ENCODE measurements at regions not wholly inside any gene's neighbourhood (a gene's known extent, or its start where the extent isn't known, plus 50 kb on each side); places are given as distances from the start of the nearest gene placed in this dataset.

DNA sequence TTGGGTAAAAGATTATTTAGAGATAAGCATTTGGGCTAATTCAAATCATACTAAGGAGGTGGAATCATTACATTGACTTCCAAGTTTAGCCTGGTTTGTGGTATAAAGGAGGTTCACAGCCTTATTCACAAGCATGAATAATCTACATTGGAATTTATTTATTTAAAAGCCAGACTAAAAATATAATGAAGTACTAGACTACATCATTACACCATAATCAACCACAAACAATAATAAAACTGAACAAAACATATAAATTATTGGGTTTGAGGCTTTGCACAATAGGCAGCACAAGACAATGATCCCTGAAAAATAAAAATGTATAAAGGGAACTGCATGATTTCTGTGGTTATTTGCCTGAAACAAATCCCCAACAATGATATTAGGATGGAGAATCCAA lies 314.0 kb downstream of the GBA3 start:
- DNase-seq = no peak

DNA sequence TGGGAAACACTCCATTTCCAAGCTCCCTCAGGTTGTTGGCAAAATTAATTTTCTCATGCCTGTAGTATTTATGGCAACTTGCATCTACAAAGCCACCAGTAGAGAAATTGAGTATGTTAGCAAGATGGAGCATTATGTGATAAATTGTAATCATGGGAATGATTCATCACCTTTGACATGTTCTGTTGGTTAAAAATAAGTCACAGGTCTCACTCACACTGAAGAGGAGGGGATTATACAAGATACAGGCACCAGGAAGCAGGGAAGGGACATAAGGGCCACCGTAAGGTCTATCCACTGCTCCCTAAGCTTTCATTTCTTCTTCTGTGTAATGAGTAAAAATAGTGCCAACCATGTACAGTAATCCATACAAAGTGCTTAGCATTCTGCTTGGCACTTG lies 313.0 kb downstream of the GBA3 start:
- no peak for DNase-seq

DNA sequence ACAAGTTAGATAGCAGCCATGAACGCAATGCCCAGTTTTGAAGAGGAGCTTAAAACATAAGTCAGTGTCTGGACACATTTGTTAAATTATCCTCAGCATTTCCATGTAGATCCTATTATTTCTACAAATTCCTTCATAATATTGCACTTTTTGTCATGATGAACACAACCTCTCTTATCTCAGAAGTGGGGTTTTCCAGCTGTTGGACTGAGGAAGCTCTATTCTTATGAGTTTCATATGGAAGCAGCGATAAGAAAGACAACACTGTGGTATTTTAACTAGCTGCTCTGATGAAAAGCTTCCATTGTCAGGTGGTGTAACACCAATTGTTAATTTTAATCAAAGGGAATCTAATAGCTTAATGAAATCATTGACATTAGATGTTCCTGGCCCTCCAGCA lies 308.7 kb downstream of the GBA3 start:
- no peak for DNase-seq

DNA sequence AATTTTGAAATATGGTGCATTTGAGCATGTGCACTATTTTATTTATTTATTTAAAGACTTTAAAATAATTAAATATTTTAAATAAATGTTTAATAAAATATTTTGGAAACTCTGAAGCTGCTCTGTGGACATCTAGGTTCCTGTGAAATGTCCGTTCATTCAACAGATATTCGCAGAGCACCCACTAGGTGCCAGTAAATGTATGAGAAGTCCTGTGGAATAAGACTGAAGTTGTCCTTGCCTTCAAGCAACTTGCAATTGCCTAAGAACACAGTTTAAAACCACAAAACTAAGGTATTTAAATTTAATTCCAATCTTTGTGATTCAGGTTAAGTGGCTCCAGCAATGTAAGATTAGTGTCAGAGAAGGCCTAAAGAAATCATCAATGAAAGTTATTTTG lies 306.7 kb downstream of the GBA3 start:
- no peak for DNase-seq

DNA sequence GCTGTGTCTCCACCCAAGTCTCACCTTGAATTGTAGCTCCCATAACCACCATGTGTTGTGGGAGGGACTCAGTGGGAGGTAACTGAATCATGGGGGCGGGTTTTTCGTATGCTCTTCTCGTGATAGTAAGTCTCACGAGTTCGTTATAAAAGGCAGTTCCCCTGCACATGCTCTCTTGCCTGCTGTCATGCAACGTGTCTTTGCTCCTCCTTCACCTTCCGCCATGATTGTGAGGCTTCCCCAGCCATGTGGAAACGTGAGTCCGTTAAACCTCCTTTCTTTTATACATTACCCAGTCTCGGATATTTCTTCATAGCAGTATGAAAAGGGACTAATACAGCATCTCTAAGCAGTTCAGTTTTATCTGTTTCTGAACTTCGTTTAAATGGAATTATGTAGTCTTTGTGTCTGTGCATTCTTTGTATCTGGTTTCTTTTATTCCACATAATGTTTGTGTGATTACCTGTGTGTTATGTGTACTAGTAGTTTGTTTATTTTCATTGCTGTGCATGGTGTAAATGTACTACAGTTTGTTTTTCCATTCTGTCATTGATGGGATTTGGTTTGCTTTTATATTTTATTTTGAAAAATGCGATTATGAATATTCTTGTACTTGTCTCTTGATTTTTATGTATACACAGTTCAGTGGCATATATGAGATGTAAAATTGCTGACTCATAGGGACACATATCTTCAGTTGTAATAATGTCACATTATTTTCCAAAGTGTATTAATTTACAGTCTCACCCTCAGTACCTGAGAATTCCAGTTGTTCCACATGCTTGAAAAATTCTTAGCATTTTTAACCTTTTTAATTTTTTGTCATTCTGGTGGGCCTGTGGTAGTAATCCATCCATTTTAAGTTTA lies 304.9 kb downstream of the GBA3 start:
- no peak for DNase-seq

DNA sequence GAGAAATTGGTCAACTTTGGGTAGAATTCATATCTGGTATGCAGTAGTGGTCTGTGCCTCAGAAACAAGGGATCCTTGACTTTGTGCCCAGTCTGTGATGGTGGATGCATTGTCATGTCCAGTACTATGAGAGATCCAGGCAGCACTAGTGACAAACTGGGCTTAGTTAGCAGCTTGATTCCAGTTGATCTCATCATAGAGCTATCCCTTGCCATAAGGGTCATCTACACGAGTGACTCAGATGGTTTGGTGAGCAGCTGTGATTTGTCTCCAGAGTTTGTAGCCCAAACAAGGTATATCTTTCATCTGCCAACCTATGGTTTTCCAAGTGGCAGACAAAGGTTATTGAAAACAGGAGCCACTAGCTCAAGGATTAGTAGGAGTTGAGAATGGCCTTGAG lies 298.8 kb downstream of the GBA3 start:
- no peak for DNase-seq

DNA sequence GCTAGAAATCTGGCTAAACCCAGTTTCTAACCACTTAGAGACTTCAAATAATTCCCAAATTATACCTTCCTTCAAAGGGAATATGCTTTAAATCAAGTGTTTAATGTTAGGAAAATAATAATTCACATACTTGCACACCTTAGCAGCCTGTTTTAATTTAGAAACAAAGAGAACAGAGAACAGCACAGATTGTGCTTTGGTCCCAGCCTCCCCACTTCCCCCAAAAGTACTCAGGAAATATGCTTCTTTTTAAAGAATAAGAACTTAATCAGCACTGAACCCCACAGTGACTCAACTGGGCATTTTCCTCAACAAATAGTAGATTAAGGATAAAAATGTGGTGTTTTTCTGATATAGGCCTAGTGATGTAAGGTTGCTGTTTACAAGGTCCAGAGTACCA lies 295.8 kb downstream of the GBA3 start:
- no peak for DNase-seq

DNA sequence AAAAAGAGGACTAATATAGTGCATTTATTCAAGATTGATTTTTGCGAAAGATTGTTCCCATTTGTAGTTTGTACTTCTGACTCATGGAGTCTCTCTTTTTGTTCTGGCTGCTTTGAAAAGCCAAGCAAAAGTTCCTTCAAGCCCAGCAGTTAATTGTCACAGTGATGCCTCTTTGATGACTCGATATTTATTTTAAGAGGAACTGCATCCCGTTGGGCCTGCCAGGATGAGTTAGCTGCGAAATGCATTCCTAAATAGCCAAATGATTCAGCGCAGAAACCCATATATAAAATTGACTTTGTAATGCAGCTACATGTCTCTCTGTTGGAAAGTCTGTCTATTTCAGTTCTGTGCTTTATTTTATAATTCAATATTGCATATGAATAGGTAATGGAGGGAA lies 295.1 kb downstream of the GBA3 start:
- DNase-seq = no peak

DNA sequence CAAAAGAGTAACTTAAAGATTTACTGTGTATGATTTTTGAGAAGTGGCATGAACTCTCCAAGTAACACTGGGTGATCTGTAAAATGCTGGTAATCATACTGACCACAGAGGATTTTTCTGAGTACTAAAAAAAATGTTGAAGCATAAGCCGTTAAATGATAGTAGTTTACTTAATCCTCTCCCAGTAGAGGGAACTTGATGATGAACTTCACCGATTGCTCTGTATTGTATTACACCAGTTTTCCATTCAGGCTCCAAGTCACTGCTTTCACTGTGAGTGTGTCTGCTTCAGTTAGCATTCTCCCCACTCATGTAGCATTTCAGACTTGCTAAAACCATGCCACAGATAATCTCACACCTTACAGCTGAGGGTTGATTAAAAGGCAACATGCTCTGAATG lies 294.1 kb downstream of the GBA3 start:
- no peak for DNase-seq

DNA sequence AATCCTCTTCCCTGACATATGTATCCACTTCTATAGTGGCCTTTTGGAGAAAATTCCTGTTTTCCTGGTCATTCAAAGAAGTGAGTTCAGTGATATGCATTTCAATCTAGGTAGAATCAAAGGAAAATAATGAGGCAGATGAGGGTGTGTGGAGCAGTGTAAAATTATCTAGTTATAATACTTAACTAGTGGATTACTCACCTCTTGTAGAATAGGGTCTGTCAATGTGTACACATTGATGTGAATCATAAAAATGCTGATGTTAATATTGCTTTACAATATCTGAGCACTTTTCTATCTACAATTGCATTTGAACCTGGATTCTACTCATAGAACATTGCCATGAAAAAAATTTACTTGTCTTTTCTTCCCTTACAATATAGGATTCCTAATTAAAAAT lies 293.5 kb downstream of the GBA3 start:
- DNase-seq = no peak

DNA sequence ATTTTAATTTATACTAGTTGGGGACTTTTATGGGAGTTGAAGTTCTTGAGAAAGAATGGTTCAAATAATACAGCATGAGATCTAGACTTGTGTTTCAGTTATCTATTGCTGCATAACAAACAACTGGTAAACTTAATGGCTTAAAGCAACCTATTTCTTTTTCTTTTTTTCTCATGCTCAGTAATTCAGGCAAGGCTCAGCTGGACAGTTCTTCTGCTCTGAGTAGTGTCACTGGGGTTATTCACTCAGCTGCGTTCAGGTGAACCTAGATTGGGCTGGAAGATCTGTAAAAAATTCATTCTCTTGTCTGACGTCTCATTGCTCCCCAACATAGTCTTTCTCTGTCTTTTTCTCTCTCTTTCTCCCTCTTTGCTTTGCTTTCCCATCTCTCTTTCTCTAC lies 291.7 kb downstream of the GBA3 start:
- no peak for DNase-seq

DNA sequence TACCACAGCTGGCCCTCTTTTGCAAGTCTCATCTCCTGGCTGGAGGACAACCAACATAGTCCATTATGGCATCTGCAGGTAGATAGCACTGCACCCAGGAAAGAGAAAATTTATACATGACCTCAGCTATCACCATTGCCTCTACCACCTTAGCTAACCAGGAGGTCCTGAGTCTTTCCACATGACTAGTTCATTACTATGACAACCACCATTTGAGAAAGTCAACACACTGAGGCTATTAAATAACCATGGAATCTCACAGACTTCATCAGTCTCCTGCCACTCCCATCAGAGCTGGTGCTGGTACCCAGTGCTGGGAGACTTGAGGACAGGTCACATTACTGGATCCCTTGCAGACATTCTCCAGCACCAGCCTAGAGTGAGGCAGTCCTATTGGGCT lies 285.9 kb downstream of the GBA3 start:
- DNase-seq = no peak

DNA sequence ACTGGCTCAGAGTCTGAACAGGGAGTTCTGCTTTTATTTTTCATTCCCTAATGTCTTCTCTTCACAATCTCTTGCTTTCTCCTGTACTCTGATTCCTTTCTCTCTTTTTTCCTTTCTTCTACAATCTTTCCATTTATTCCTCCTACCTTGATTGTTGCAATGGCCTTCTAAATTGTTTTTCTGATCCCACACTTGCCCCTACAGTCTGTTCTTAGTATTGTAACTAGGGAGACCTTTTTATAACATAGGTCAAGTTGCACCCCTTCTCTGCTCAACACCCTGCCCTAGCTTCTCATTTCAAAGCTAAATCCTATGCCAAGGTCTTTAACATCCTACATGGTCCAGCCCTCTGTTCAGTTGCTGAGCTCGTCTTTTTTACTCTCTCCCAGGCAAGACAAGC lies 277.9 kb downstream of the GBA3 start:
- DNase-seq = no peak

DNA sequence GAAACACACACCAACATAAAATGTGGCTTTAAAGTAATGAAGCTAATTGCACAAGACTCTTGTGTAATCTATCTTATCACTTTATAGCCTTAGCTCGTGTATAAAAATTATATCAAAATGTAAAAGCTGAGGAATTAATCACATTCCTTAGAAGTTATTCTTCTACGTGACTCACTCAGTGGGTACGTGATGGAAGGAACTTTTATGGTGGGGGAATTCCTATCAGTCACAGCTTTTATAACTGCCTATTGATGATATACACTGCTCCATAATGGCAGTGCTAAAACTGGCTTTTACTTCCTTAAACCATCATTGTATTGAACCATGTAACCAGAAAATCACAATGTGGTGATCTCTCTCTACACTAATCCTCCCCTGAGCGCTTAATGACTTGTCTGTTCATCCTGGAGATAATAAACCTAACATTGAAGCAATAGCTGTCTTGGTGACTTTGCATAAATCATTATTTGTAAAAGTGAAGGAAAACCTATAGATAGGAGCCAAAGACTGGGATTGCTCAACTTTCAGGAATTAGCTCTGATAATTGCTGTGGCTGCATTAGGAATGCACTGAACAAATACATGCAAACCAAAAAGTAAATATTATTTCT lies 276.7 kb downstream of the GBA3 start:
- no peak for DNase-seq

DNA sequence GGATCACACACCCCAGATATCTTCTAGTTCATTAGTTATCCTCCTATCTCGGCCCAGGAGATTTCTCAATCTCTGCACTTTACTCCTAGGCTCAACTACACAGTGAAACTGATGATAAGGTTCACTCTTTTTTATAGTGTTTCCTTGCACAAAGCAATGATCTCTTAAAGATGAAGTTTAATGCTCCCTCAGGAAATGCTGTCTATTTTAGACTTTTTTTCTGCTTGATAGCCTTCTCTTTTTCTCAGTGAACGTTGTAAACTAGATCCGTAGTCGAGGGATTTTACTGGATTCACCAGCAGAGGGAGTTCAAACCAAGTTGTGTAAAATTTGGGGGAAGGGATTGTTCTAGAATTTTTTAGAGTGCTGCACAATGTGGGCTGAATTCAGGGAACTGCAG lies 269.6 kb downstream of the GBA3 start:
- no peak for DNase-seq

DNA sequence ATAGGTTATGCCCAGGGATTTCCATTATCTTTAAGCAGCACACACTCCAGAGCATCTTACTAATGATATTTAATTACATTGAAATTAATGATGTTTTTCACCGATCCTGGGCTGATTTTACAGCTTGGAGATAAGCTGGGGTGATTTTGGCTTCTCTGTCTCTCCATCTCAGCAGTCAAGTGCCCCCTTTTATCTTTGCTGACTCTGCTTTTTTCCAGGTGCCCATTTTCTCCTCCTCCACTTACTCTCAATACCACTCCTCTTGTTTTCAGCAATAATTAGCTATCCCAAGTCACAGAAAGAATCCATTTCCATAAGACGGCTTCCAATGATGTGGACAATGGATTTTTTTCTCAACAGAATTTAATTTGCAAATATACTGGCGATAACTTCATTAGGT lies 266.7 kb downstream of the GBA3 start:
- no peak for DNase-seq

DNA sequence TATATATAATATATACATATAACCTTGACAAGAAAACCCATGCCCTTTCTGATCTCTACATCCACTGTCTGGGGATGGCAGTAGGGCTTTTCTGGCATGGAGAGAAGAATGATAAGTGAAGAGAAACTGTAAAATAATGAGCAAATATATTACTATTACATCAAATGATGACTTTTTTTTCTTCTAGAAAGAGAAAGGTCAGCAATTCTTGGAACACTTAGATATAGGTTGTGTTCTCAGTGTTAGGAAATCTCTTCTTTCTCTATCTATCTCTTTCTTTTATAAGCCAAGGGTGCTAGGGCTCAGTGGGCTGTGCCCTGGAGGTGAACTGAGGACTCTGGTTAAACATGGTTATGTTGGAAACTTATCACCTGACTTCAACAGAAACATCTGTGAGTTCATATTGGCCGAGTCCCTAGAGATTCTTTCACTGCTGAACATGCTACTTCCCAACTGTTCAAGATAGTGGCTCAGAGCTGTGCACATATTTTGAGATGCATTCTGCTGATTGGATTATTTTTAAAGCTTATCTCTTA lies 265.1 kb downstream of the GBA3 start:
- DNase-seq = no peak

DNA sequence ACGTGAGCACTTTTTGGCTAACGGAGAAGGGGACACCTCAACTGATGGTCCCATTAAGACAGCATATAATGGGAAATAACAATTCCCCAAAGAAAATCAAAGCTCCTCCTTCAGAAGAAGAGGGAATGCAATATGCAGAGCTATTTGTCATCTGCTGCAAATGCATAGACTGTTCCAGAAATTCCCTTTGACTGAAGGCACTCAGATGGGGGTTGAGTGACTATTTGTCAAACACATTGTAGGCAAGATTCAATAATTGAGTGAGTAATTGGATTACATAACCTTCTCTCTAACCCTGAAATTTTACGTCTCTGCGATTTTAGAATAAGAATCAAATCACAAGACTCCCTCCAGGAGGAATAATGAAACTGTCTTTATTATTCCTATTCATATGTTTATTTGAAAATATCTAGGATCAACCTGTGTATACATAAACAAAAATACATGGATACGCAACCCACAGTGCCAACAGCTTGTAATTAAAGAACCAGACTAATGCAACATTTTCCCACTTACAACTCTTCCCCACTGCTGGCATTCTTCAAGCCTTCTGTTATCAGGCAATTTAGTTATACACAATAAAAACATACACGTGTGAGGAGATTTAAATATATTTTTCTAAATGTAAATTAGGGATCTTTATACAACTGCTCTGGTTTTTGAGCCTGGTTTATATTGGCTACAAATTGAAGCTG lies 256.6 kb downstream of the GBA3 start:
- no peak for DNase-seq

DNA sequence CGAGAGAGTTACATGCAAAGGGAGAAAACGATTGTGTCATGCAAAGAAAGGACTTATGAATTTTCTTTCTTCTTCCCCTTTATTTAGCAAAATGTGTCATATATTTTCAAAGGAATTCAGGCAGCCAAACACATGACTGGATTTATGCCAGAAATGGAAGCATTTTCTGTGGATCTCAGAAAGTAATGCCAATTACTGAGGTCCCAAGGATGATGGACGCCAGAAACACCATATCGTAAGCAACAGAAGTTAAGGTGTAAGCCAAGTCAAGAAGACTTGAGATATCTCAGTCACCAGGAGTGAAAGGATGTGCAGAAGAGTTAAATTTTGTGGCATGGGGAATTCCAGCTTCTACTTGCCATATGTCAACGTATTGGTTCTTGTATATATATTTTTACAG lies 255.1 kb downstream of the GBA3 start:
- no peak for DNase-seq

DNA sequence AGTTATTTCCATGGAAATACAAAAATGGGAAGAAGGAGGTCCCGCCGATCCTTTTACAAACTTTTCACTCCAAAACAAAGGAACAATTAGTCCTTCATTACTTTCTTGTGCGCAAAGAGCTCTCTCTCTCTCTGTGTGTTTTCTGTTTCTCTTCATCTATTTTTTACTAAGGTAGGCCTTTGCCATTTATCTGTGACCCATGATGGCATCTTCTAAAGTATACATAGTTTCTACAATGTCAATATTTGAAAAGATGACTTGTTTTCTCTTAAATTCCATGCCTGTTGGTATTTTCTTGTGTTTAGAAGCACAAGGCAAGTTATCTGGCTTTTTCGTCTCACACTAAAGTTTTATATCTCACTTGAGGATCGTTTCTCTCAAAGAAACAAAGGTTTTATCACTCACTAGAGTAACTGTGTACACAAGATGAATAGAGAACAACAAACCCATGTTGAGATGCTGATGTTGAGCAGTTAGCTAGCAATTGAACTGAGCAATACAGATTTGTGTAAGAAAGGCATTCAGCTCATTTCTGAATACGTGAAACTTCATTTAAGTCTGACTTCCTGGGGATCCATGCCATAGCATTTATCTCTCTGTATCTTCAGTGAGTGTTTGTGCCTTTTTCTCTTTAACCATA lies 250.3 kb downstream of the GBA3 start:
- no peak for DNase-seq

DNA sequence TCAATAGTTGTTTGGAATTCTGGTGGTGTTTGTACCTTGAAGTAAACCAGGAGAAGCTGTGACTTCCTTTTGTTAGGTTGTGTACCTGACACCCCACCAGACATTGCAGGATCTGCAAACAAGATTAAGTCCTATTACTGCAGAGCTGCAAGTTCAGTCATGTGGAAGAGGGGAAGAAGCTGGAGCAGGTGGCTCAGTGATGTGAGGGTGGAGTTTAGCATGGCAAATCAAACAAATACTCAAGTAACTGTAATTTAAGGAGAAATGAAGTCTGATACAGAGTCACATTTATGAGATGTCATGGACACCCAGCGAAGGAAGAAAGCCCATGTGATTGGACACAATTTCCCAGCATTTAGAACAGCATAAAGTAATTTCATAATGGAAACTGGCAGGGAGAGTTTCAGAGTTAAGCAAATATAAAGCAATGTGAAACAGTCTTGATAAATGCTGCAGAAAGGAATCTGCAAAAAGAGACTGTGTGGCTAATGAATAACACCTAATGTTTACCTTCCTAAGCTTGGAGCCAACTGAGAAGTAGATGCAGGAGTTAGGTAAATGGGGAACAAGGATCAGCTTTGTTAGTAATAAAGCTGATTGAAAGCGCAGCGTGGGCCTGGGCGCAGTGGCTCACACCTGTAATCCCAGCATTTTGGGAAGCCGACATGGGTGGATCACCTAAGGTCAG lies 249.1 kb downstream of the GBA3 start:
- no peak for DNase-seq

DNA sequence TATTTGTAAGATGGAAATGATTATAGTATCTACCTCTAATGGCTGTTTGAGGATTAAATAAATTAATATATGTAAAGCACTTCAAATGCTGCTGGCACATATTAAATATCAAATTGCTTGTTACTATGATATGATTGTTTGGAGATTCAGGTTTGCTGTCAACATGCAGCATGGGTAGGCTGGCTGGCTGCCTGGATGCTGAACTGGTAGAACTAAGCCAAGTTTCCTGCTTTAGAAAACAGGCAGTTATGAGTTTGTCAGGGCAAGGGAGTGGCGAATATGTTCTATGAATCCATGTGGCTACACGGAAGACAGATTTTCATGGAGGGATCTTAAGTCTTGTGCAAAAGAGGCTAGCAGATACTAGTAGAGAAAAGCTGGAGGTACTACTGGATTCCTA lies 239.6 kb downstream of the GBA3 start:
- no peak for DNase-seq

DNA sequence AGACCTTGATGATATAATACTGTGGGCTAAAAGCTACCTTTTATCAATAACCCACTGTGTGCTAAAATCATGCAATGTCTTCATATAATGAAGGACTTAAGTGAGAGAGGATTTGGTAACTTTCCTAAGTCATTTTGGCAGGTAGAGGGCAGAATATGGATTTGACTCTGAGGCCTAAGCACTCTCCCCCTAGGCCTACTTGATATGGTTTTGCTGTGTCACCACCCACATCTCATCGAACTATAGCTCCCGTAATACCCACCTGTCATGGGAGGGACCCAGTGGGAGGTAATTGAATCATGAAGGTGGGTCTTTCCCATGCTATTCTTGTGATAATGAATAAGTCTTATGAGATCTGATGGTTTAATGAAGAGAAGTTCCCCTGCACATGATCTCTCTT lies 229.7 kb downstream of the GBA3 start:
- DNase-seq = no peak

Data from stimulated activated CD4-positive, alpha-beta T cell treated with anti-CD3 and anti-CD28 coated beads, Interleukin-12 subunit alpha, Interleukin-12 subunit beta, amount 100 ng/mL, for 4 hours (primary cell).